Thoracic aorta (tissue), 2 donors: ENCODE measurements at regions not wholly inside any gene's neighbourhood (a gene's known extent, or its start where the extent isn't known, plus 50 kb on each side); places are given as distances from the start of the nearest gene placed in this dataset.

Experiments
- ATAC-seq: fragments of 150-250 bp; one replicate; pipeline ENCODE4 v1.8.0; 2017; ENCODE audit warnings: low read depth; ENCODE audit not compliant: insufficient number of reproducible peaks, low FRiP score
- DNase-seq: peaks from one replicate; pipeline ENCODE4 v3.0.0-alpha.2; 2020; ENCODE audit warnings: low spot score
- H3K27ac ChIP-seq, 2 donors: fragments of 200-600 bp; sonication (generic); 1 replicate in 1 of 2; 2 replicates in 1 of 2; pipeline ENCODE4 v1.5.1; 2016; ENCODE audit warnings: mild to moderate bottlenecking in 2 of 2, moderate library complexity in 2 of 2
- H3K27me3 ChIP-seq: fragments of 200-600 bp; sonication (generic); replicated peaks from 2 replicates; pipeline ENCODE4 v1.6.0; 2016; ENCODE audit warnings: mild to moderate bottlenecking; ENCODE audit not compliant: insufficient read depth
- H3K36me3 ChIP-seq: fragments of 200-600 bp; sonication (generic); one replicate; pipeline ENCODE4 v1.5.1; 2016
- H3K4me1 ChIP-seq, 2 donors: fragments of 200-600 bp; sonication (generic); 1 replicate in 1 of 2; 2 replicates in 1 of 2; pipeline versions ENCODE4 v1.5.1 to v1.6.0; 2016; ENCODE audit warnings: low read depth in 2 of 2, mild to moderate bottlenecking in 1 of 2; ENCODE audit not compliant: control insufficient read depth in 1 of 2
- H3K4me3 ChIP-seq: fragments of 200-600 bp; sonication (generic); 2 replicates; pipeline ENCODE4 v1.5.1; 2016; ENCODE audit warnings: mild to moderate bottlenecking
- H3K9me3 ChIP-seq: fragments of 200-600 bp; sonication (generic); 2 replicates; pipeline ENCODE4 v1.5.1; 2016
- TF ChIP-seq, protein P1 (sequence below): fragments of 200-600 bp; sonication (generic); IDR thresholded peaks from one replicate; pipeline ENCODE4 v1.5.1; 2019; ENCODE audit warnings: antibody characterized with exemption

DNA sequence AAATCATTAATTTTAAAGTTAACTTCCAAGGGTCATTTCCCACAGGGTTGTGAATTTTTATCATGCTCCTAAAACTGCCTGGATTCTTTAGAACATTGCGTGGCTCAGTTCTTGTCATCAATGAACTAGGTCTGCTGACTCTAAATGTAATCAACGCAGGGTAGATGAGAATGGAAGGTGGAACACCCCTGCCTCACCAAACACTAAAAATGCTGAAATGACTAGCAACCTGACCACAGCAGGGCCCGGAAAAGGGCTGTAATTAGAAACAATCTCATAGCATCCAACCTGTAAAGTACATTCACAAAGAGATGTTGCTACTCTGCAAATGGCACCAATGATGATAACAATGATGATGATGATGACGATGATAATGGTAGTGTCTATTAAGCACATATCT lies 356.9 kb downstream of the DEPDC1B start:
- H3K27me3 ChIP-seq, result no peaks in the 10 kb centered on the region
- no peak overlapping the region for H3K27ac ChIP-seq
- H3K36me3 ChIP-seq, result no peaks in the 10 kb centered on the region
- peaks cover 9 to 42% of the 10 kb centered on the region in 2 donors for H3K4me1 ChIP-seq
- DNase-seq (no peak), ATAC-seq (no peak)
- TF ChIP-seq, protein P1, sequence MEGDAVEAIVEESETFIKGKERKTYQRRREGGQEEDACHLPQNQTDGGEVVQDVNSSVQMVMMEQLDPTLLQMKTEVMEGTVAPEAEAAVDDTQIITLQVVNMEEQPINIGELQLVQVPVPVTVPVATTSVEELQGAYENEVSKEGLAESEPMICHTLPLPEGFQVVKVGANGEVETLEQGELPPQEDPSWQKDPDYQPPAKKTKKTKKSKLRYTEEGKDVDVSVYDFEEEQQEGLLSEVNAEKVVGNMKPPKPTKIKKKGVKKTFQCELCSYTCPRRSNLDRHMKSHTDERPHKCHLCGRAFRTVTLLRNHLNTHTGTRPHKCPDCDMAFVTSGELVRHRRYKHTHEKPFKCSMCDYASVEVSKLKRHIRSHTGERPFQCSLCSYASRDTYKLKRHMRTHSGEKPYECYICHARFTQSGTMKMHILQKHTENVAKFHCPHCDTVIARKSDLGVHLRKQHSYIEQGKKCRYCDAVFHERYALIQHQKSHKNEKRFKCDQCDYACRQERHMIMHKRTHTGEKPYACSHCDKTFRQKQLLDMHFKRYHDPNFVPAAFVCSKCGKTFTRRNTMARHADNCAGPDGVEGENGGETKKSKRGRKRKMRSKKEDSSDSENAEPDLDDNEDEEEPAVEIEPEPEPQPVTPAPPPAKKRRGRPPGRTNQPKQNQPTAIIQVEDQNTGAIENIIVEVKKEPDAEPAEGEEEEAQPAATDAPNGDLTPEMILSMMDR, result no peak
- H3K9me3 ChIP-seq, result no peaks in the 10 kb centered on the region
- H3K4me3 ChIP-seq, result no peak overlapping the region

DNA sequence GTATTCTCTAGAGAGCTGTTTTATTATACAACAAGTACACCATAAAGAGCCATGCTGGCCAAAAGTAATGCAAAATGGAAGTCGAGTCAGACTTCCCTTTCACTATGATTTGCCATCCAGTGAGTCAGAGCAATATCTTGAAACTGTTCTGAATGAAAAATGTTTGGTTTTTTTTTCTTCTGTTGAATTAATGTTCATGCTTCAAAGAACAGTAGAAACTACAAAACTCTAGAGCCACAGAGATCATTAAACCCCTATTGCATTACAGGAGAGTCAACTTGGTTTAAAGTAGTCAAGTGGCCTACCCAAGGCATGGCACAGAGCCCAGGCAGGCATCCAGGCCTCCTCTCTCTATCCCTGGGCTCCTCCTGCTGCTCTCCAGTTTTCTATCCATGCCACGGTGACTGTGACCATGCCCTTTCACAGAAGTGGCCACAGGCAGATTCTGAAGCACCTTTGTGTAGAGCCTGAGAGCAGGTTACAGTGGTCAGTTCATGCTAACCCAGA lies 358.9 kb downstream of the DEPDC1B start:
- DNase-seq, result no peak
- TF ChIP-seq, protein P1, result no peak
- no peak for ATAC-seq
- no peaks in the 10 kb centered on the region for H3K36me3 ChIP-seq
- peak overlapping the region; percentile 66 to 70 for H3K27ac ChIP-seq
- H3K9me3 ChIP-seq, result no peaks in the 10 kb centered on the region
- peaks cover 9 to 48% of the 10 kb centered on the region in 2 donors for H3K4me1 ChIP-seq
- no peaks in the 10 kb centered on the region for H3K27me3 ChIP-seq
- H3K4me3 ChIP-seq, result no peak overlapping the region

DNA sequence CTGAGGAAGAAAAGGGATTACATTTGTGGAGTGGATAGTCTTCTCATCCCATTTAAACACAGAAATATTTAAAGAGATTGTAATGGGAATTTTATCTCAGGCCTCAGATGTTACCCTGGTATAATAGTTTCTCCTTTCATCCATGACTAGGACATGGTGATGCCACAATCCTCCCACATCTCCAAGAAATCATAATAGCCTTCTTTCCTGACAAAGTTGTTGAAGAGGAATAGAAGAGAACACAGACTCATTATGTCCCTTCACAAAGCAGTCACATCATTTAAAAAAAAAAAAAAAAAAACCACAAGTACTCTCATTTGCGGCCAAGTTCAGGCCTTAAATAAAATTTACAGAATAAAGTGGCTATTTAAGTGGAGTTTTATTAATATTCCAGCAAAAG lies 359.6 kb downstream of the DEPDC1B start:
- TF ChIP-seq, protein P1, result no peak
- Histone ChIP-seq H3K27me3 (no peaks in the 10 kb centered on the region), H3K27ac (peak overlapping the region; percentile 66 to 70), H3K36me3 (no peaks in the 10 kb centered on the region), H3K9me3 (no peaks in the 10 kb centered on the region), H3K4me3 (peak overlapping the region; percentile 54), H3K4me1 (peaks cover 9 to 55% of the 10 kb centered on the region in 2 donors)
- ATAC-seq, result no peak
- no peak for DNase-seq

DNA sequence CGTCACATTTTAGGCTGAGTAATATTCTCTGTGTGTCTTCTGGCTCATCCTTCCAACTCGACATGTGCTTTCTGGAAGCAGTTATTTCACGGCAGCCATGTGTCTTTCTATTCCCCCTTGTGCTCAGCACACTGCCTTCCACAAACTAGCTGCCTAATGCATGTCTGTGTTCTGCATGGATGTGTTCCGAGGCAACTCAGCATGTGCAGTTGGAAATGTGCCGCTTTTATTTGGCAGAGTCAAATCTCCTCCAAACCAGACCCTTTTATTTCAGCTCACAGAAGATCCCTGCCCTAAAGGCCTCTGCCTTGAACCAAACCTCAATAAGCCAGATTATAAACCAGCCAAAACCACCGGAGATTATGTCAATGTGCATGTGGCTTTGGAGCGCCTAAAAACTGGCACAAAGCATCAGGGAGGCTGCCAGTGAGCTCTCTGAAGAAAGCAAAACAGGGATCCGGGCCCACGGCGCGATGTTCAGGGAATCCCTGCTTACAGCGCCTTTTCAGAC lies 360.2 kb downstream of the DEPDC1B start:
- TF ChIP-seq, protein P1, result no peak
- Histone ChIP-seq H3K27me3 (no peaks in the 10 kb centered on the region), H3K9me3 (no peaks in the 10 kb centered on the region), H3K4me1 (peaks cover 13 to 61% of the 10 kb centered on the region in 2 donors), H3K36me3 (no peaks in the 10 kb centered on the region), H3K4me3 (peak overlapping the region; percentile 54), H3K27ac (peak overlapping the region; percentile 66 to 70)
- no peak for DNase-seq
- ATAC-seq, result no peak

DNA sequence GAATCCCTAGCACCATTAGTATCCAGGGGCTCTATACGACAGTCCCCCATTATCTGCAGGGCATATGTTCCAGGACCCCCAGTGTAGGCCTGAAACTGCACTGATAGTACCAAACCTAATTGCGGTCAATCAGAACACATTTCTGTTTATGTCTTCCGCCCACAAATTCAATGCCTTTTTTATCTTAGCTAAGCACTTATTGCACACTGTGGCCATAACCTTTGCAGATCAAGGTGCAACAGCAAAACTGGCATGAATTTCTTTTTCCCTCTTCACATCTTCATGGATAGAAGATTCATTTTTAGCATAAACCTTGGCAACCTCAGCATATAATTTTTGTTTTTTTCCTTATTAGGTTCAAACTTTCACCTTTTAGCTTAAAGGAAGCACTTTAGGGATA lies 361.1 kb downstream of the DEPDC1B start:
- no peak overlapping the region for H3K27ac ChIP-seq
- TF ChIP-seq, protein P1, result no peak
- H3K9me3 ChIP-seq, result no peaks in the 10 kb centered on the region
- H3K4me1 ChIP-seq, result peaks cover 17 to 70% of the 10 kb centered on the region in 2 donors
- ATAC-seq (no peak), DNase-seq (no peak)
- H3K36me3 ChIP-seq, result no peaks in the 10 kb centered on the region
- H3K4me3 ChIP-seq, result no peak overlapping the region
- H3K27me3 ChIP-seq, result no peaks in the 10 kb centered on the region
